K562 (cell line): ENCODE measurements at regions not wholly inside any gene's neighbourhood (a gene's known extent, or its start where the extent isn't known, plus 50 kb on each side); places are given as distances from the start of the nearest gene placed in this dataset.

Experiments used
- ATAC-seq: fragments of 200-7000 bp; cut with Tn5 transposase; 3 replicates; pipeline ENCODE4 v1.9.1; 2020; ENCODE audit warnings: moderate library complexity
- BruUV-seq: library from RNA; stranded (reverse); fragments of 400-500 nt; replicated peaks from 2 replicates; lab custom pipeline; 2021; lab: Mats Ljungman, UMichigan
- CTCF ChIA-PET: fragments of 300-600 bp; formaldehyde crosslinking; extraction: SDS; loops from one replicate; lab custom pipeline; 2021; ENCODE audit warnings: low intra/inter-chr PET ratio; lab: Yijun Ruan, JAX
- POLR2A ChIA-PET: fragments of 300-600, 350-650 bp; sonication (Branson Sonifier 250); formaldehyde crosslinking; extraction: SDS; loops from one replicate; lab custom pipeline; 2021; ENCODE audit warnings: antibody characterized with exemption, inconsistent platforms; lab: Yijun Ruan, JAX
- DNase-seq, 4 experiments: peaks; one replicate each; pipeline versions ENCODE4 v3.0.0 to v3.0.0-alpha.2; 2011 to 2018; ENCODE audit warnings: low spot score in 3 of 4, mixed read lengths in 3 of 4; ENCODE audit errors: extremely low read depth in 1 of 4
- FAIRE-seq: peaks from 2 replicates; lab custom pipeline; 2011; peaks lifted over from hg19 to GRCh38; lab: Jason Lieb, UNC
- H2AFZ ChIP-seq: 2 replicates; pipeline ENCODE4 v1.6.0; 2011; ENCODE audit warnings: low read depth, low read length, control low read depth, inconsistent platforms
- H3K27ac ChIP-seq: fragments of 200-600 bp; 3 replicates; pipeline ENCODE4 v1.8.0; 2011; ENCODE audit warnings: low read depth, mild to moderate bottlenecking, control low read depth, inconsistent platforms, low read length, moderate library complexity, mixed read lengths; ENCODE audit errors: extremely low read depth
- H3K27me3 ChIP-seq, 2 experiments: fragments of 300-600 bp in 1 of 2; 2 replicates in 1 of 2; 3 replicates in 1 of 2; pipeline versions ENCODE4 v1.6.0 to v1.8.0; 2011; ENCODE audit warnings: inconsistent platforms in 2 of 2, low read length in 2 of 2, mild to moderate bottlenecking in 1 of 2, mixed read lengths in 1 of 2, moderate library complexity in 1 of 2; ENCODE audit not compliant: control insufficient read depth in 2 of 2, insufficient read depth in 2 of 2
- H3K36me3 ChIP-seq: fragments of 300-600 bp; 3 replicates; pipeline ENCODE4 v1.8.0; 2011; ENCODE audit warnings: mild to moderate bottlenecking, low read length, inconsistent platforms; ENCODE audit not compliant: control insufficient read depth, insufficient read depth
- H3K4me1 ChIP-seq, 2 experiments: fragments of 200-600 bp in 1 of 2; replicated peaks in 1 of 2; 2 replicates in 1 of 2; 3 replicates in 1 of 2; pipeline versions ENCODE4 v1.5.1 to v1.8.0; 2011; ENCODE audit warnings: inconsistent platforms in 2 of 2, low read length in 2 of 2, mild to moderate bottlenecking in 1 of 2, mixed read lengths in 1 of 2, moderate library complexity in 1 of 2; ENCODE audit not compliant: control insufficient read depth in 2 of 2, insufficient read depth in 2 of 2
- H3K4me2 ChIP-seq: 2 replicates; pipeline ENCODE4 v1.6.1; 2011; ENCODE audit warnings: low read length, control low read depth, inconsistent platforms, mixed read lengths; ENCODE audit not compliant: insufficient read depth
- H3K4me3 ChIP-seq: fragments of 200-600 bp; sonication (generic), shearing (Covaris generic); 2 replicates; pipeline ENCODE4 v1.5.1; 2016; ENCODE audit warnings: control low read depth, inconsistent platforms
- H3K79me2 ChIP-seq: fragments of 200-600 bp; 3 replicates; pipeline ENCODE4 v1.8.0; 2011; ENCODE audit warnings: low read length, inconsistent platforms; ENCODE audit not compliant: control insufficient read depth, insufficient read depth
- H3K9ac ChIP-seq, 2 experiments: 2 replicates each; pipeline versions ENCODE4 v1.6.0 to v1.6.1; 2011; ENCODE audit warnings: low read depth in 2 of 2, low read length in 2 of 2, control low read depth in 1 of 2, inconsistent platforms in 1 of 2, mild to moderate bottlenecking in 1 of 2, mixed read lengths in 1 of 2; ENCODE audit not compliant: insufficient read depth in 1 of 2
- H3K9me1 ChIP-seq: one replicate; pipeline ENCODE4 v1.6.0; 2011; ENCODE audit warnings: inconsistent platforms, mild to moderate bottlenecking, low read length, moderate library complexity; ENCODE audit not compliant: control insufficient read depth, insufficient read depth
- H3K9me3 ChIP-seq: replicated peaks from 2 replicates; pipeline ENCODE4 v1.5.1; 2011; ENCODE audit warnings: low read depth, low read length, inconsistent platforms; ENCODE audit not compliant: control insufficient read depth, insufficient read depth
- H4K20me1 ChIP-seq: replicated peaks from 2 replicates; pipeline ENCODE4 v1.6.1; 2011; ENCODE audit warnings: low read length, inconsistent platforms, mixed read lengths; ENCODE audit not compliant: control insufficient read depth, insufficient read depth
- CAMTA2 ChIP-seq: fragments of 250-450 bp; sonication (Bioruptor Pico); conservative IDR thresholded peaks from 2 replicates; pipeline ENCODE4 v1.5.1; 2022
- CC2D1A ChIP-seq: fragments of 450-650 bp; IDR thresholded peaks from 2 replicates; pipeline ENCODE4 v1.6.1; 2017; ENCODE audit warnings: mild to moderate bottlenecking
- DDX20 ChIP-seq: fragments of 450-650 bp; IDR thresholded peaks from 2 replicates; pipeline ENCODE4 v1.6.1; 2016; ENCODE audit warnings: missing genetic modification characterization, low read depth, mild to moderate bottlenecking, missing compliant biosample characterization, moderate library complexity
- E2F5 ChIP-seq: sonication (generic); formaldehyde crosslinking; IDR thresholded peaks from 2 replicates; pipeline ENCODE4 v1.8.0; 2022; ENCODE audit warnings: mild to moderate bottlenecking, missing genetic modification reagents
- ELF4 ChIP-seq: fragments of 450-650 bp; formaldehyde crosslinking; IDR thresholded peaks from 2 replicates; pipeline ENCODE4 v1.4.0; 2022; ENCODE audit warnings: missing genetic modification characterization
- EP400 ChIP-seq: fragments of 450-650 bp; IDR thresholded peaks from 2 replicates; pipeline ENCODE4 v1.6.1; 2017; ENCODE audit warnings: antibody characterized with exemption, mild to moderate bottlenecking, moderate library complexity
- GATAD2A ChIP-seq: fragments of 450-650 bp; IDR thresholded peaks from 2 replicates; pipeline ENCODE4 v1.6.1; 2017
- HNRNPL ChIP-seq: fragments of 200-400 bp; formaldehyde crosslinking; IDR thresholded peaks from 2 replicates; pipeline ENCODE4 v1.6.1; 2017; ENCODE audit warnings: low read depth, mild to moderate bottlenecking, low read length
- MTA3 ChIP-seq: fragments of 450-650 bp; formaldehyde crosslinking; IDR thresholded peaks from 2 replicates; pipeline ENCODE4 v1.6.1; 2017; ENCODE audit warnings: mild to moderate bottlenecking, borderline replicate concordance
- NONO ChIP-seq, 2 experiments: fragments of 200-400 bp in 1 of 2; fragments of 450-650 bp in 1 of 2; formaldehyde crosslinking in 1 of 2; IDR thresholded peaks; 2 replicates each; pipeline ENCODE4 v1.6.1; 2017; ENCODE audit warnings: low read depth in 2 of 2, mild to moderate bottlenecking in 2 of 2, moderate library complexity in 2 of 2, low read length in 1 of 2
- PCBP1 ChIP-seq: fragments of 200-400 bp; formaldehyde crosslinking; IDR thresholded peaks from 2 replicates; pipeline ENCODE4 v1.6.1; 2018; ENCODE audit warnings: mild to moderate bottlenecking, low read depth, low read length; ENCODE audit not compliant: poor library complexity, severe bottlenecking
- PCBP2 ChIP-seq: fragments of 200-400 bp; formaldehyde crosslinking; IDR thresholded peaks from 2 replicates; pipeline ENCODE4 v1.6.1; 2018; ENCODE audit warnings: low read length, low read depth, mild to moderate bottlenecking, moderate library complexity; ENCODE audit not compliant: poor library complexity, severe bottlenecking
- SAFB2 ChIP-seq: fragments of 200-400 bp; formaldehyde crosslinking; IDR thresholded peaks from 2 replicates; pipeline ENCODE4 v1.6.1; 2018; ENCODE audit warnings: borderline replicate concordance, low read length, low read depth, moderate library complexity; ENCODE audit not compliant: severe bottlenecking
- TBP ChIP-seq: optimal IDR thresholded peaks from 2 replicates; pipeline ENCODE3; 2011; ENCODE audit warnings: low read depth, low read length, improper control_type of control experiment
- TRIM28 ChIP-seq: fragments of 450-650 bp; IDR thresholded peaks from 2 replicates; pipeline ENCODE4 v1.6.1; 2017
- ZNF316 ChIP-seq: fragments of 450-650 bp; IDR thresholded peaks from 2 replicates; pipeline ENCODE4 v1.6.1; 2016
- ZNF655 ChIP-seq: fragments of 250-450 bp; sonication (Bioruptor Pico); IDR thresholded peaks from 2 replicates; pipeline ENCODE4 v1.5.0; 2021
- WGBS: fragments of 100-300 bp; shearing (Covaris generic); methylation state at CpG from one replicate; pipeline ENCODE4 v1.1.6; 2016; ENCODE audit warnings: low coverage, mixed read lengths; ENCODE audit not compliant: insufficient coverage; ENCODE audit errors: missing lambda C conversion rate; 5-methylcytosine and 5-hydroxymethylcytosine counted together
- in situ Hi-C: fragments of 300-500 bp; cut with MboI; formaldehyde crosslinking; loops from 4 replicates; pipeline ENCODE4 v1.15.0; 2018; ENCODE audit warnings: inconsistent platforms, mixed read lengths
- intact Hi-C: fragments of 100-400 bp; cut with micrococcal nuclease; formaldehyde crosslinking; loops from 2 replicates; pipeline ENCODE4 v1.14.2; 2022

GRCh38 chr7:109915670-109916069 is 1175.3 kb upstream of the LRRN3 start:
- no peaks in the 10 kb centered on the region for H4K20me1 ChIP-seq
- WGBS, result 0% methylated on average over 3 of the region's 3 CpGs
- no peak overlapping the region for H3K4me2 ChIP-seq
- H3K79me2 ChIP-seq, result no peaks in the 10 kb centered on the region
- ATAC-seq (no peak), FAIRE-seq (no peak), DNase-seq (no peak)
- intact Hi-C loops (no loop called here), in situ Hi-C loops (no loop called here)
- CTCF ChIA-PET, result no interaction called here
- no peak for TF ChIP-seq EP400
- no peak for TF ChIP-seq SAFB2
- TF ChIP-seq TRIM28, result no peak
- no peak for TF ChIP-seq PCBP1
- TF ChIP-seq ZNF316, result peak; percentile 32; the same call in 1 of the 2 replicates
- no peak for TF ChIP-seq E2F5 (CRISPR knock-in tag)
- no peak for TF ChIP-seq GATAD2A
- no peak overlapping the region for H3K9ac ChIP-seq
- no peaks in the 10 kb centered on the region for H3K27me3 ChIP-seq
- no peaks in the 10 kb centered on the region for H3K4me1 ChIP-seq
- no peaks in the 10 kb centered on the region for H3K9me1 ChIP-seq
- no peak overlapping the region for H2AFZ ChIP-seq
- H3K36me3 ChIP-seq, result no peaks in the 10 kb centered on the region
- no peak overlapping the region for H3K4me3 ChIP-seq
- BruUV-seq, result no TSS peak
- H3K9me3 ChIP-seq, result 0 out of 2 replicates have a peak, but pooled peaks cover 2% of the 10 kb centered on the region
- no peak overlapping the region for H3K27ac ChIP-seq
- POLR2A ChIA-PET, result no interaction called here

DNA sequence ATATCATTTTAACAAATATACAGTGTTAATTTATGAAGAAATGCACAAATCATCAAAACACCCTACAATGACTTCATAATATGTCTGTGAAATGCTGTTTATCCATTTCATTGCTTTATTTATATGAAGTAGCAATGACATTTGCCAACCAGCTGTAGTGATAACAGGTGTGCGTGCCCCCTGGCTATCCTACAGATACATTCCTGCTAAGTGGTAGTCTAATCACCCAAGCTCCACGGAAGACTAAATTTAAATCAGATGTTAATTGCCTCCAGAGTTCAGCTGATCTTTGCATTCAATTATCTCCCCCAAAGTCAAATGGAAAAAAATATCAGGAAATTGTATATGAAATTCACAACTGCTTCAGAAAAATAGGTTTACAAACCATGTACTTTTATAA is 1164.2 kb upstream of the LRRN3 start:
- H3K9me3 ChIP-seq, result 0 out of 2 replicates have a peak, but pooled peaks cover 3% of the 10 kb centered on the region
- in situ Hi-C loops, result no loop called here

More for the DNA sequence above, 1164.2 kb upstream of the LRRN3 start:
- no peak for FAIRE-seq
- no peak overlapping the region for H3K4me2 ChIP-seq
- H3K9ac ChIP-seq, result no peak overlapping the region
- TF ChIP-seq ELF4 (CRISPR knock-in tag) (no peak), PCBP2 (no peak), CC2D1A (no peak), DDX20 (tag) (no peak), CAMTA2 (no peak), NONO (IDR thresholded peaks at IDR 0.05; ENCODE audit: low read depth in 2 of 2, low read length in 1 of 2) (no peak), HNRNPL (no peak), TBP (no peak), ZNF655 (CRISPR knock-in tag) (no peak), MTA3 (no peak)
- TF ChIP-seq, all 486 proteins: peak for 0
- H3K4me3 ChIP-seq, result no peak overlapping the region
- POLR2A ChIA-PET, result no interaction called here
- CTCF ChIA-PET, result no interaction called here
- intact Hi-C loops, result no loop called here
- ATAC-seq (no peak), DNase-seq (no peak)
- H3K27me3 ChIP-seq, result no peaks in the 10 kb centered on the region
- no TSS peak for BruUV-seq
- no peaks in the 10 kb centered on the region for H3K79me2 ChIP-seq
- no peaks in the 10 kb centered on the region for H3K36me3 ChIP-seq
- no peaks in the 10 kb centered on the region for H3K4me1 ChIP-seq
- WGBS, result 4% methylated on average over 2 of the region's 2 CpGs
- no peak overlapping the region for H3K27ac ChIP-seq
- H2AFZ ChIP-seq, result no peak overlapping the region
- no peaks in the 10 kb centered on the region for H3K9me1 ChIP-seq
- no peaks in the 10 kb centered on the region for H4K20me1 ChIP-seq
